ENCODE measurements at regions not wholly inside any gene's neighbourhood (a gene's known extent, or its start where the extent isn't known, plus 50 kb on each side); places are given as distances from the start of the nearest gene placed in this dataset.

DNA sequence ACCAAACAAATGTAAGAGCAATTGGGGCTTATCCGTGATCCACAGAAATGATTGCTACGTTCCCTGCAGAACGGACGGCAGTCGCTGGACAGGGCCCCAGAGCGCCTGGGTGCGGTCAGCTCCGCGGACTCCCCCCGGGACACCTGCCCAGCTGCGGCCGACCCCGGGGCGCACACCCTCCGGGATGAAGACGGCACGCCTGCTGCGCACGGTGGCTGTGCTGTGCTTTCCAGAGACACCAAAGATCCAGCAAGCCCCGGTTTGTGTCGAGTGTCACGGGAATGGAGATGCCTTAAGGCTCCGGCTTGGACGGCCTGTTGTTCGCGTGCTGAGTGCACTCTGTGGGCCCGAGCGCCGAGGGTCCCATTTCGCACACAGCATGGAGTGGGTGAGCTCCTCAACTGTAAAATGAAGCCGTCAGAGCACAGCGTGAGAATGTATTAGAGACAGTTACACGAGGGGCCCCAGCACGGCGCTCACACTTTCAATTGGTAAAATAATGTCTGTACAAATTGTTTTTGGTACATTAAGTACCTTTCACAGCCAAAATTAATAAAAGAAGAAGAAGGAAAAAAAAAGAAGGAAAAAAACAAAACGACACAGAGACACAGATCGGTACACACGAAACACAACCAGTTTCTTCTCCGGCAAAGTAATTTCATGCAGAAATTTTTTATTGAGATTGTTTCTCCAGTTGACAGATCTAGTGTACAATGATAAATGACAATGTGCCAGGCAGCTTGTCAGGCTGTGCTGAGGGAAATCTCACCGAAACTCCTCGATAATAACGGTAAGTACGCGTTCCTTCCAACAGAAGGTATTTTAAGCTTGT, 615.8 kb upstream of the SALL3 start:
- POLR2A ChIA-PET = no interaction called here
- DNase-seq (no peak), ATAC-seq (replicated peaks in 1 of 4) (no peak)
- Histone ChIP-seq H3K9me3 (no peaks in the 10 kb centered on the region), H3K27me3 (replicated peaks in 1 of 2; ENCODE audit: control insufficient read depth in 2 of 2, extremely low read depth in 1 of 2, insufficient read depth in 2 of 2, low read length in 1 of 2) (peaks cover 0 to 3% of the 10 kb centered on the region in 2 experiments), H3K4me1 (ENCODE audit: control insufficient read depth in 1 of 2, extremely low read depth in 1 of 2, insufficient read depth in 2 of 2, low read length in 2 of 2) (no peaks in the 10 kb centered on the region), H3K27ac (ENCODE audit: low read length) (no peak overlapping the region), H3K4me3 (ENCODE audit: control insufficient read depth in 1 of 2, extremely low read depth in 1 of 2, low read length in 1 of 2) (no peak overlapping the region), H3K36me3 (ENCODE audit: control insufficient read depth in 2 of 2, extremely low read depth in 1 of 2, insufficient read depth in 1 of 2, low read length in 1 of 2) (no peaks in the 10 kb centered on the region)
- H3K36me3 Mint-ChIP-seq = no peaks in the 10 kb centered on the region
- no peak overlapping the region for H3K4me3 Mint-ChIP-seq
- H3K9me3 Mint-ChIP-seq = peaks cover 0 to 3% (median 0%) of the 10 kb centered on the region in 3 donors
- no peaks in the 10 kb centered on the region for H3K4me1 Mint-ChIP-seq
- H3K27me3 Mint-ChIP-seq = no peaks in the 10 kb centered on the region
- CTCF ChIA-PET = no interaction called here
- no peak overlapping the region for H3K27ac Mint-ChIP-seq
- WGBS (ENCODE audit: insufficient coverage) = 94% methylated on average over 34 of the region's 44 CpGs

DNA sequence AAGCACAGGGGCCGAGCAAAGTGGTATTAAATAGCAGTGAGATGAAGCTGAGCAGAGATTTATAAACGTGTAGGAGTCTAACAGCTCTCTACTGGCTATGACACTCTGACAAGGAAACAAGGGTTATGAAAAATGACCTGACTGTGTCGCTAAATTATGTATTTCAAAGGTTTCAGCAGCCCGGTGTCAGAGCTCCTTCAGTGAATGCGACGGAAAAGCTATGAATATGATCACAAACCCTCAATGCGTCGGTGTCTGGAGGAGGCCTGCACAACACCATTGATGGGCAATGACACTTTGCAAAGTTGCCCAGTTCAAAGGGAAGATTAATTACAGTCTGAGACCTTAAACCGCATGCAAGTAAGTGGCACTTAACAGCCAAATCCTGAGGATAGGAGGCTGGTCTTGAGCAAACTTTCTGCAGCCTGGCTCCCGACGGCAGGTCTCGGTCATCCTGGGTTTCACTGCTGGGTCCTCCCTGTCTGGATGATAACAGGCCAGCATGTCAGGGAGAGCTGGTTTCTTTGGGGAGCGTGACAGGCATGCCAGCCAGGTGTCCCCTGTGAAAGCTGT, 615.1 kb upstream of the SALL3 start:
- H3K27me3 Mint-ChIP-seq = no peaks in the 10 kb centered on the region
- DNase-seq (no peak), ATAC-seq (replicated peaks in 1 of 4) (no peak)
- no peaks in the 10 kb centered on the region for H3K36me3 Mint-ChIP-seq
- H3K36me3 ChIP-seq (ENCODE audit: control insufficient read depth in 2 of 2, extremely low read depth in 1 of 2, insufficient read depth in 1 of 2, low read length in 1 of 2) = no peaks in the 10 kb centered on the region
- peaks cover 0 to 6% of the 10 kb centered on the region in 2 experiments for H3K27me3 ChIP-seq (replicated peaks in 1 of 2; ENCODE audit: control insufficient read depth in 2 of 2, extremely low read depth in 1 of 2, insufficient read depth in 2 of 2, low read length in 1 of 2)
- WGBS (ENCODE audit: insufficient coverage) = 91% methylated on average over 12 of the region's 13 CpGs
- no peak overlapping the region for H3K27ac Mint-ChIP-seq
- H3K4me3 Mint-ChIP-seq = no peak overlapping the region
- POLR2A ChIA-PET = no interaction called here
- no peaks in the 10 kb centered on the region for H3K4me1 Mint-ChIP-seq
- H3K9me3 Mint-ChIP-seq = peaks cover 0 to 3% (median 0%) of the 10 kb centered on the region in 3 donors
- no peaks in the 10 kb centered on the region for H3K4me1 ChIP-seq (ENCODE audit: control insufficient read depth in 1 of 2, extremely low read depth in 1 of 2, insufficient read depth in 2 of 2, low read length in 2 of 2)
- no peaks in the 10 kb centered on the region for H3K9me3 ChIP-seq
- H3K27ac ChIP-seq (ENCODE audit: low read length) = no peak overlapping the region
- no peak overlapping the region for H3K4me3 ChIP-seq (ENCODE audit: control insufficient read depth in 1 of 2, extremely low read depth in 1 of 2, low read length in 1 of 2)
- CTCF ChIA-PET = no interaction called here

DNA sequence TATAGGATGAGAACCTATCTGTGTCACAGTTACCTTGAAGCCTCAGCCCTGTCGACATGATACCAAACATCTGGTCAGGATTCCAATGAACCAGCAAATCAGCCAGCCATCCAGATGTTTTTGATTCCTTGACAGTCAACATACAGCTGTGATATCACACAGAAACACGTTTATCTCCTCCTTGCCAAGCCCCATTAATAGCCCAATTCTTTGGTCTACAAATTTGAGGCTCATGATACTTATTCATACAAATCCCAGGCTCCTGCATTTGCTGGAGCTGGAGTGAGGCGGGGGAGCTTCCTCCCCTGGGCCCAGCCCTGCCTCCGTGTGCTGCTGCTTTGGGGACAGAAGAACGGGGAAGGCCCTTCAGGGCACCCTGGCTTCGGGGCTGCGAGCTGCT, 611.6 kb upstream of the SALL3 start:
- Mint-ChIP-seq H3K27me3 (no peaks in the 10 kb centered on the region), H3K9me3 (peaks cover 0 to 3% (median 0%) of the 10 kb centered on the region in 3 donors), H3K4me3 (no peak overlapping the region), H3K4me1 (no peaks in the 10 kb centered on the region), H3K27ac (no peak overlapping the region), H3K36me3 (no peaks in the 10 kb centered on the region)
- ChIA-PET CTCF (interaction anchor here in 1 of 2 donors (0.5 kb wide), 1 partner anchor 9 kb away, joined by 3 read pairs; no protein-coding TSS in a partner anchor), POLR2A (no interaction called here)
- DNase-seq (no peak), ATAC-seq (replicated peaks in 1 of 4) (no peak)
- H3K4me1 ChIP-seq (ENCODE audit: control insufficient read depth in 1 of 2, extremely low read depth in 1 of 2, insufficient read depth in 2 of 2, low read length in 2 of 2) = no peaks in the 10 kb centered on the region
- no peaks in the 10 kb centered on the region for H3K36me3 ChIP-seq (ENCODE audit: control insufficient read depth in 2 of 2, extremely low read depth in 1 of 2, insufficient read depth in 1 of 2, low read length in 1 of 2)
- WGBS (ENCODE audit: insufficient coverage) = 54% methylated on average over 6 of the region's 7 CpGs
- H3K27ac ChIP-seq (ENCODE audit: low read length) = no peak overlapping the region
- no peaks in the 10 kb centered on the region for H3K9me3 ChIP-seq
- no peak overlapping the region for H3K4me3 ChIP-seq (ENCODE audit: control insufficient read depth in 1 of 2, extremely low read depth in 1 of 2, low read length in 1 of 2)
- H3K27me3 ChIP-seq (replicated peaks in 1 of 2; ENCODE audit: control insufficient read depth in 2 of 2, extremely low read depth in 1 of 2, insufficient read depth in 2 of 2, low read length in 1 of 2) = peaks cover 0 to 2% of the 10 kb centered on the region in 2 experiments

DNA sequence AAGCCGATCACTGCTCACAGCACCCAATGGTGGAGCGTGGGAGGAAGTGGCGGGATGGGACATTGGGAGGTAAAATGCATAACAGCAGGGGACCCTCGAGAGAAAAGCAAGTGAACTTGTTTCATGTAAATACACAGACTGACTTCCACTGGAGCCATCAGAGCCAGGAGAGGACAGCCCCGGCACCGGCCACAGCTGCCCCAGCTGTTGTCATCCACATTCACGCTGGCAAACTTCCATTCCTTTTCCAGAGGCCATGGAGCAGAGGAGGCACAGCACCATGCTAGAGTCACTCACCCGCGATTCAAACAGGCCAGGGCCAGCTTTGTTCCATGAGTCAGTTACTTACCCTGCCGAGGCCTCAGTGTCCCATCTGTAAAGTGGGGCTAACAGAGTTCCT, 610.9 kb upstream of the SALL3 start:
- Mint-ChIP-seq H3K4me1 (no peaks in the 10 kb centered on the region), H3K27ac (no peak overlapping the region)
- CTCF ChIA-PET = no interaction called here

DNA sequence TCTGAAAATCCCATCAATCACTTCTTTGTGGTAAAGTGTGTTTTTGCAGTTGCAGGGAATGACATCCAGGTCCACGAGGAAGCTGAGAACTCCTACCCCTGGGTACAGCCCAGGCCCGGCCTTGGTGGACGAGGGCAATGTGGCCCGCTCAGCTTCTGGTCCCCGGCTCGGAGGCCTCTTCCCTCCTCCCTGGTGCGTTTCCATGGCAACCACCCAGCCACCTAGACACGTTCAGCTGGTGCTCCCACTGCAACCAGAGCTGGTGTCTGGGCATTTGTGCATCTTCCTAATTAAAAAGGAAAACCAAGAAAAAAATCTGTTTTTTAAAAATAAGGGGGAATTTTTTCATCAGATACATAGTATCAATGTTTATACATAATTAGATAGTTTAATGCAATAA, 603.6 kb upstream of the SALL3 start:
- Mint-ChIP-seq H3K36me3 (no peaks in the 10 kb centered on the region), H3K4me3 (no peak overlapping the region), H3K27ac (no peak overlapping the region), H3K4me1 (no peaks in the 10 kb centered on the region), H3K27me3 (no peaks in the 10 kb centered on the region), H3K9me3 (no peaks in the 10 kb centered on the region)
- no peaks in the 10 kb centered on the region for H3K36me3 ChIP-seq (ENCODE audit: control insufficient read depth in 2 of 2, extremely low read depth in 1 of 2, insufficient read depth in 1 of 2, low read length in 1 of 2)
- no peaks in the 10 kb centered on the region for H3K4me1 ChIP-seq (ENCODE audit: control insufficient read depth in 1 of 2, extremely low read depth in 1 of 2, insufficient read depth in 2 of 2, low read length in 2 of 2)
- CTCF ChIA-PET = no interaction called here
- H3K27ac ChIP-seq (ENCODE audit: low read length) = no peak overlapping the region
- peaks cover 0 to 3% of the 10 kb centered on the region in 2 experiments for H3K27me3 ChIP-seq (replicated peaks in 1 of 2; ENCODE audit: control insufficient read depth in 2 of 2, extremely low read depth in 1 of 2, insufficient read depth in 2 of 2, low read length in 1 of 2)
- POLR2A ChIA-PET = no interaction called here
- no peak overlapping the region for H3K4me3 ChIP-seq (ENCODE audit: control insufficient read depth in 1 of 2, extremely low read depth in 1 of 2, low read length in 1 of 2)
- no peak for ATAC-seq (replicated peaks in 1 of 4)
- no peaks in the 10 kb centered on the region for H3K9me3 ChIP-seq
- DNase-seq = no peak
- 90% methylated on average over 5 of the region's 8 CpGs for WGBS (ENCODE audit: insufficient coverage)

More for the DNA sequence above, 610.9 kb upstream of the SALL3 start:
- Histone ChIP-seq H3K4me1 (ENCODE audit: control insufficient read depth in 1 of 2, extremely low read depth in 1 of 2, insufficient read depth in 2 of 2, low read length in 2 of 2) (no peaks in the 10 kb centered on the region), H3K36me3 (ENCODE audit: control insufficient read depth in 2 of 2, extremely low read depth in 1 of 2, insufficient read depth in 1 of 2, low read length in 1 of 2) (no peaks in the 10 kb centered on the region), H3K27me3 (replicated peaks in 1 of 2; ENCODE audit: control insufficient read depth in 2 of 2, extremely low read depth in 1 of 2, insufficient read depth in 2 of 2, low read length in 1 of 2) (peaks cover 0 to 2% of the 10 kb centered on the region in 2 experiments), H3K4me3 (ENCODE audit: control insufficient read depth in 1 of 2, extremely low read depth in 1 of 2, low read length in 1 of 2) (no peak overlapping the region), H3K27ac (ENCODE audit: low read length) (no peak overlapping the region), H3K9me3 (no peaks in the 10 kb centered on the region)
- ATAC-seq (replicated peaks in 1 of 4) (no peak), DNase-seq (no peak)
- WGBS (ENCODE audit: insufficient coverage) = 91% methylated on average over 8 of the region's 10 CpGs
- no peaks in the 10 kb centered on the region for H3K27me3 Mint-ChIP-seq
- POLR2A ChIA-PET = no interaction called here
- H3K4me3 Mint-ChIP-seq = no peak overlapping the region
- H3K9me3 Mint-ChIP-seq = peaks cover 0 to 3% (median 0%) of the 10 kb centered on the region in 3 donors
- H3K36me3 Mint-ChIP-seq = no peaks in the 10 kb centered on the region

DNA sequence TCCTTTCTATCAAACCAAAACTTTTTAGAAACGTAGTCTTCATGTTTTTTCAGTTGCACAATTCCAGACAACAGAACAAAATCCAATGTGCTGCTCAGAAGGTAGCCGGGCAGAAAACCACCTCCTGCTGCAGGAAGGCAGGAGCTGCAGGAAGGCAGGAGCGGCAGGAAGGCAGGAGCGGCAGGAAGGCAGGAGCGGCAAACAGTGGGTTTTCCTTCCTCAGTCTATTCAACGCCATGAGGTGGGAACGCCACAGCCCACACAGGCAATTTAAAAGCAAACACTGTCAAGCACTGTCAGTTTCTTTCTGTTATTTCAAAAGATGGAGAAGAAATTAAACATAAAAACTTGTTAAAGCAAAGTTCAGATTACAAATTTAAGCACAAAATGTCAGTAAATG, 601.2 kb upstream of the SALL3 start:
- ChIA-PET POLR2A (no interaction called here), CTCF (no interaction called here)
- ATAC-seq (replicated peaks in 1 of 4) = no peak

More for the DNA sequence above, 601.2 kb upstream of the SALL3 start:
- no peak overlapping the region for H3K4me3 Mint-ChIP-seq
- no peak overlapping the region for H3K27ac Mint-ChIP-seq
- WGBS (ENCODE audit: insufficient coverage) = no CpG with 5 or more reads among the region's 7 CpGs
- H3K27ac ChIP-seq (ENCODE audit: low read length) = no peak overlapping the region
- H3K36me3 Mint-ChIP-seq = no peaks in the 10 kb centered on the region
- peaks cover 0 to 5% (median 0%) of the 10 kb centered on the region in 3 donors for H3K9me3 Mint-ChIP-seq
- peaks cover 0 to 3% of the 10 kb centered on the region in 2 experiments for H3K27me3 ChIP-seq (replicated peaks in 1 of 2; ENCODE audit: control insufficient read depth in 2 of 2, extremely low read depth in 1 of 2, insufficient read depth in 2 of 2, low read length in 1 of 2)
- DNase-seq = no peak
- H3K36me3 ChIP-seq (ENCODE audit: control insufficient read depth in 2 of 2, extremely low read depth in 1 of 2, insufficient read depth in 1 of 2, low read length in 1 of 2) = no peaks in the 10 kb centered on the region
- no peaks in the 10 kb centered on the region for H3K4me1 Mint-ChIP-seq
- H3K9me3 ChIP-seq = no peaks in the 10 kb centered on the region
- no peak overlapping the region for H3K4me3 ChIP-seq (ENCODE audit: control insufficient read depth in 1 of 2, extremely low read depth in 1 of 2, low read length in 1 of 2)
- H3K27me3 Mint-ChIP-seq = no peaks in the 10 kb centered on the region
- H3K4me1 ChIP-seq (ENCODE audit: control insufficient read depth in 1 of 2, extremely low read depth in 1 of 2, insufficient read depth in 2 of 2, low read length in 2 of 2) = no peaks in the 10 kb centered on the region
